HG03139 (cell line): ENCODE measurements at regions not wholly inside any gene's neighbourhood (a gene's known extent, or its start where the extent isn't known, plus 50 kb on each side); places are given as distances from the start of the nearest gene placed in this dataset.

Source experiments
- ATAC-seq: cut with Tn5 transposase; IDR thresholded peaks from one replicate; pipeline ENCODE4 v1.9.1; 2021; ENCODE audit not compliant: unreplicated experiment

GRCh38 chr12:18207266-18207665 lies 54.1 kb upstream of the PIK3C2G start:
- ATAC-seq, result no peak

GRCh38 chr12:18206198-18206597 lies 55.1 kb upstream of the PIK3C2G start:
- no peak for ATAC-seq

- no peak for ATAC-seq
Observed at GRCh38 chr12:18204053-18204452, 57.3 kb upstream of the PIK3C2G start.

GRCh38 chr12:18192119-18192518 lies 69.2 kb upstream of the PIK3C2G start:
- ATAC-seq, result no peak

- no peak for ATAC-seq
Observed at GRCh38 chr12:18183141-18183540, 78.2 kb upstream of the PIK3C2G start.

GRCh38 chr12:18171571-18171970 lies 81.6 kb upstream of the RERGL start:
- no peak for ATAC-seq

GRCh38 chr12:18168016-18168415 lies 78.0 kb upstream of the RERGL start:
- ATAC-seq, result no peak

GRCh38 chr12:18165889-18166288 lies 75.9 kb upstream of the RERGL start:
- ATAC-seq, result peak; percentile 37

GRCh38 chr12:18165422-18165871 lies 75.5 kb upstream of the RERGL start:
- peak; percentile 98 for ATAC-seq

- no peak for ATAC-seq
Observed at GRCh38 chr12:18160901-18161300, 70.9 kb upstream of the RERGL start.

- no peak for ATAC-seq
Observed at GRCh38 chr12:18158774-18159557, 69.0 kb upstream of the RERGL start.

- ATAC-seq, result no peak
Observed at GRCh38 chr12:18153826-18154225, 63.8 kb upstream of the RERGL start.

GRCh38 chr12:18151036-18151435 lies 61.0 kb upstream of the RERGL start:
- ATAC-seq, result no peak

GRCh38 chr12:18148961-18149360 lies 59.0 kb upstream of the RERGL start:
- ATAC-seq, result no peak

- no peak for ATAC-seq
Observed at GRCh38 chr12:18146363-18146762, 56.4 kb upstream of the RERGL start.

- ATAC-seq, result no peak
Observed at GRCh38 chr12:18145924-18146323, 55.9 kb upstream of the RERGL start.

- no peak for ATAC-seq
Observed at GRCh38 chr12:18141048-18141982, 51.3 kb upstream of the RERGL start.

- no peak for ATAC-seq
Observed at GRCh38 chr12:18139989-18140596, 50.1 kb upstream of the RERGL start.
